ENCODE measurements at regions not wholly inside any gene's neighbourhood (a gene's known extent, or its start where the extent isn't known, plus 50 kb on each side); places are given as distances from the start of the nearest gene placed in this dataset.

DNA sequence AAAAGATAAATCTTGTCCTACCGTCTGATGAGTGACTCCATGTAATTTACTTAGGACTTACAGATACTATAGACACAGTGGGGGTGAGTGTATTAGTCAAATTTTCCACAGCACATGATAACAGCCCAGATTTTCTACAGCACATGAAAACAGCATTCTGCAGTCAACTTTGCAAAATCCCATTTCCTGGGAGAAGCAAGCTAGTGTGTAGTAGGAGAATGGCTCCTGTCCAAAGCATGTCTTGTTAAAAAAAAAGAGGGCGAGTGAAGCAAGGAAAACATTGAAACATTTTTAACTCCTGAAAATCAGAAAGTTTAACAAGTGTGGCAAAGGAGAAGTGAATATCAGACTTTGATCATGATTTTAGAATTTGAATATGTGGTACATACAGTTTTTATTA is 817.8 kb upstream of the FAM98A start:
- WGBS, 2 donors = 73 to 81% methylated on average over 2 of the region's 2 CpGs
- Histone ChIP-seq H3K27me3 (ENCODE audit: control insufficient read depth in 3 of 3, insufficient read depth in 3 of 3, low read length in 2 of 3) (no peaks in the 10 kb centered on the region), H3K27ac (ENCODE audit: low read depth in 1 of 2, low read length in 1 of 2) (no peak overlapping the region), H3K4me1 (ENCODE audit: control insufficient read depth in 5 of 5, insufficient read depth in 5 of 5, low read length in 5 of 5) (no peaks in the 10 kb centered on the region), H3K4me3 (no peak overlapping the region), H3K9me3 (ENCODE audit: control insufficient read depth in 4 of 4, insufficient read depth in 3 of 4, low read length in 3 of 4) (peaks cover 0 to 4% (median 0%) of the 10 kb centered on the region in 4 donors), H3K36me3 (ENCODE audit: control insufficient read depth in 4 of 4, insufficient read depth in 4 of 4, low read length in 4 of 4) (no peaks in the 10 kb centered on the region), H3K9ac (ENCODE audit: insufficient read depth in 1 of 2, low read length in 2 of 2) (no peak overlapping the region)
- peak in 1 of 3 donors; percentile 25 for DNase-seq
- no peak for ATAC-seq (ENCODE audit: insufficient read depth, low FRiP score)
- TF ChIP-seq CTCF (IDR thresholded peaks at IDR 0.05; ENCODE audit: control extremely low read depth, extremely low read depth) = no peak

DNA sequence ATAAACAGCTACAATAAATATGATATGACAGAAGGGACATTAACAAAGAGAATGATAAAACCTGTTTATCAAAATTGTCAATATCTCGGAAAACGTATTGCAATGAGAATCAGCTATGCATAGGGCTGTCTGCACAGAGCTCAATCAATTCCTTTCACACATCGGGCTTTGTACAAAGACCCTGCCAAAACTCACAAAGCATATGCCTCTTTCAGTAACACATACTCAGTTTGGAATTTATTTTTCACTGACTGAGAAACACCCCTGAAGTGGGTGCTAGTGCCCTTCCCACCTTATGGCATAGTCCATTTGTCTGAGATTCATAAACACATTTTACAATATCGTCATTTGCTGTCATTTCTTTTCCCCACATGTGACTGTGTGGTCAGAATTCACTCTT is 815.8 kb upstream of the FAM98A start:
- no peak for TF ChIP-seq CTCF (IDR thresholded peaks at IDR 0.05; ENCODE audit: control extremely low read depth, extremely low read depth)
- DNase-seq (no peak), ATAC-seq (ENCODE audit: insufficient read depth, low FRiP score) (no peak)
- H3K9ac ChIP-seq (ENCODE audit: insufficient read depth in 1 of 2, low read length in 2 of 2) = no peak overlapping the region
- H3K9me3 ChIP-seq (ENCODE audit: control insufficient read depth in 4 of 4, insufficient read depth in 3 of 4, low read length in 3 of 4) = peaks cover 0 to 4% (median 0%) of the 10 kb centered on the region in 4 donors
- no peak overlapping the region for H3K4me3 ChIP-seq
- no peaks in the 10 kb centered on the region for H3K27me3 ChIP-seq (ENCODE audit: control insufficient read depth in 3 of 3, insufficient read depth in 3 of 3, low read length in 2 of 3)
- WGBS, 2 donors = 80 to 88% methylated on average over 4 of the region's 4 CpGs
- no peaks in the 10 kb centered on the region for H3K36me3 ChIP-seq (ENCODE audit: control insufficient read depth in 4 of 4, insufficient read depth in 4 of 4, low read length in 4 of 4)
- no peak overlapping the region for H3K27ac ChIP-seq (ENCODE audit: low read depth in 1 of 2, low read length in 1 of 2)
- H3K4me1 ChIP-seq (ENCODE audit: control insufficient read depth in 5 of 5, insufficient read depth in 5 of 5, low read length in 5 of 5) = no peaks in the 10 kb centered on the region

DNA sequence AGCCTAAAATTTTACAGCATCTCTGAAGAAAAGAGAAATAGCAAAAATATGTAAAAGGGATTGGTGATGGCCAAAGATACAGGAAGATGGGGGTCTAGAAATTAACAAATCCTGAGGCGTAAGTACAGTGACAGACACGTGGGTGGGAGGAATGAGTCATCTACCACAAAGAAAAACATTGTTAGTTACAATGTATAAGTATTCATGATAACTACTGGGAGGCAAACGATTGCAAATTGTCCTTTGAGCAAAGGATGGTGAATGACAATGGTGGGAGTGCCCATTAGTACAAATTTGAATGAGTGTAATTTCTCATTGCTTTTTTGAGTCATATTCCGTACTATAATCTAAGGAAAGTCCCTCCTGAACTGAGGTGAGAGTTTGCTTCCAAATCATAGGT is 809.0 kb upstream of the FAM98A start:
- ATAC-seq (ENCODE audit: insufficient read depth, low FRiP score) = no peak
- WGBS, 2 donors = 69 to 77% methylated on average over 4 of the region's 4 CpGs
- Histone ChIP-seq H3K9ac (ENCODE audit: insufficient read depth in 1 of 2, low read length in 2 of 2) (no peak overlapping the region), H3K27ac (ENCODE audit: low read depth in 1 of 2, low read length in 1 of 2) (no peak overlapping the region), H3K4me3 (no peak overlapping the region), H3K4me1 (ENCODE audit: control insufficient read depth in 5 of 5, insufficient read depth in 5 of 5, low read length in 5 of 5) (no peaks in the 10 kb centered on the region), H3K36me3 (ENCODE audit: control insufficient read depth in 4 of 4, insufficient read depth in 4 of 4, low read length in 4 of 4) (no peaks in the 10 kb centered on the region), H3K27me3 (ENCODE audit: control insufficient read depth in 3 of 3, insufficient read depth in 3 of 3, low read length in 2 of 3) (no peaks in the 10 kb centered on the region), H3K9me3 (ENCODE audit: control insufficient read depth in 4 of 4, insufficient read depth in 3 of 4, low read length in 3 of 4) (no peaks in the 10 kb centered on the region)
- no peak for TF ChIP-seq CTCF (IDR thresholded peaks at IDR 0.05; ENCODE audit: control extremely low read depth, extremely low read depth)
- no peak for DNase-seq

GRCh38 chr2:34403512-34403911 is 804.4 kb upstream of the FAM98A start:
- Histone ChIP-seq H3K36me3 (ENCODE audit: control insufficient read depth in 4 of 4, insufficient read depth in 4 of 4, low read length in 4 of 4) (no peaks in the 10 kb centered on the region), H3K9me3 (ENCODE audit: control insufficient read depth in 4 of 4, insufficient read depth in 3 of 4, low read length in 3 of 4) (no peaks in the 10 kb centered on the region), H3K9ac (ENCODE audit: insufficient read depth in 1 of 2, low read length in 2 of 2) (no peak overlapping the region), H3K4me3 (no peak overlapping the region), H3K4me1 (ENCODE audit: control insufficient read depth in 5 of 5, insufficient read depth in 5 of 5, low read length in 5 of 5) (no peaks in the 10 kb centered on the region), H3K27ac (ENCODE audit: low read depth in 1 of 2, low read length in 1 of 2) (no peak overlapping the region), H3K27me3 (ENCODE audit: control insufficient read depth in 3 of 3, insufficient read depth in 3 of 3, low read length in 2 of 3) (no peaks in the 10 kb centered on the region)
- no peak for TF ChIP-seq CTCF (IDR thresholded peaks at IDR 0.05; ENCODE audit: control extremely low read depth, extremely low read depth)
- no peak for ATAC-seq (ENCODE audit: insufficient read depth, low FRiP score)
- no peak for DNase-seq
- 93% methylated on average over 2 of the region's 2 CpGs for WGBS, 2 donors

Measured in lung (tissue), 11 donors.